Cardiac fibroblast (primary cell): ENCODE measurements at regions not wholly inside any gene's neighbourhood (a gene's known extent, or its start where the extent isn't known, plus 50 kb on each side); places are given as distances from the start of the nearest gene placed in this dataset.

Experiments used
- DNase-seq, 2 donors: peaks; one replicate each; pipeline versions ENCODE4 v3.0.0 to v3.0.0-alpha.2; 2010; ENCODE audit warnings: low read depth in 2 of 2
- H3K4me3 ChIP-seq, 2 donors: replicated peaks in 1 of 2; 1 replicate in 1 of 2; 2 replicates in 1 of 2; pipeline ENCODE4 v1.5.1; 2011; ENCODE audit warnings: low read depth in 2 of 2, low read length in 2 of 2, mild to moderate bottlenecking in 2 of 2, moderate library complexity in 1 of 2
- TF ChIP-seq, protein P1 (sequence below): IDR thresholded peaks from one replicate; pipeline ENCODE4 v1.5.1; 2011; ENCODE audit warnings: low read depth, mild to moderate bottlenecking, low read length, inconsistent platforms

DNA sequence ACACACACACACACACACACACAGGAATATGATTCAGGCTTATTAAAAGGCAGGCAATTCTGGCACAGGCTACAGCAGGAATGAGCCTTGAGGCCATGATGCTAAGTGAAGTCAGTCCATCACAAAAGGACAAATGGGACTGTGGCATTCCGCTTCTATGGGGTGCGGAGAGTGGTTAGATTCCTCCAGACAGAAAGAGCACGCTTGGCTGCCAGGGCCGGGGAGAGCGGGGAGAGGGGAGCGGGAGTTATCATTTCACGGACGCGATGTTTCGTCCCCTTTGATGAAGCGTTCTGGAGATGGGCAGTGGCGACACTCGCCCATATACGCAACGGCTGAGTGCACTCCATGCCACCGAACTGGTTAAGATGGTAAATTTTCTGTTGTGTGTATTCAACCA is 58.5 kb upstream of the FAM174B start:
- H3K4me3 ChIP-seq: peak overlapping the region; percentile 54 to 58
- peak; percentile 38 to 39 for DNase-seq
- TF ChIP-seq, protein P1, sequence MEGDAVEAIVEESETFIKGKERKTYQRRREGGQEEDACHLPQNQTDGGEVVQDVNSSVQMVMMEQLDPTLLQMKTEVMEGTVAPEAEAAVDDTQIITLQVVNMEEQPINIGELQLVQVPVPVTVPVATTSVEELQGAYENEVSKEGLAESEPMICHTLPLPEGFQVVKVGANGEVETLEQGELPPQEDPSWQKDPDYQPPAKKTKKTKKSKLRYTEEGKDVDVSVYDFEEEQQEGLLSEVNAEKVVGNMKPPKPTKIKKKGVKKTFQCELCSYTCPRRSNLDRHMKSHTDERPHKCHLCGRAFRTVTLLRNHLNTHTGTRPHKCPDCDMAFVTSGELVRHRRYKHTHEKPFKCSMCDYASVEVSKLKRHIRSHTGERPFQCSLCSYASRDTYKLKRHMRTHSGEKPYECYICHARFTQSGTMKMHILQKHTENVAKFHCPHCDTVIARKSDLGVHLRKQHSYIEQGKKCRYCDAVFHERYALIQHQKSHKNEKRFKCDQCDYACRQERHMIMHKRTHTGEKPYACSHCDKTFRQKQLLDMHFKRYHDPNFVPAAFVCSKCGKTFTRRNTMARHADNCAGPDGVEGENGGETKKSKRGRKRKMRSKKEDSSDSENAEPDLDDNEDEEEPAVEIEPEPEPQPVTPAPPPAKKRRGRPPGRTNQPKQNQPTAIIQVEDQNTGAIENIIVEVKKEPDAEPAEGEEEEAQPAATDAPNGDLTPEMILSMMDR: no peak

DNA sequence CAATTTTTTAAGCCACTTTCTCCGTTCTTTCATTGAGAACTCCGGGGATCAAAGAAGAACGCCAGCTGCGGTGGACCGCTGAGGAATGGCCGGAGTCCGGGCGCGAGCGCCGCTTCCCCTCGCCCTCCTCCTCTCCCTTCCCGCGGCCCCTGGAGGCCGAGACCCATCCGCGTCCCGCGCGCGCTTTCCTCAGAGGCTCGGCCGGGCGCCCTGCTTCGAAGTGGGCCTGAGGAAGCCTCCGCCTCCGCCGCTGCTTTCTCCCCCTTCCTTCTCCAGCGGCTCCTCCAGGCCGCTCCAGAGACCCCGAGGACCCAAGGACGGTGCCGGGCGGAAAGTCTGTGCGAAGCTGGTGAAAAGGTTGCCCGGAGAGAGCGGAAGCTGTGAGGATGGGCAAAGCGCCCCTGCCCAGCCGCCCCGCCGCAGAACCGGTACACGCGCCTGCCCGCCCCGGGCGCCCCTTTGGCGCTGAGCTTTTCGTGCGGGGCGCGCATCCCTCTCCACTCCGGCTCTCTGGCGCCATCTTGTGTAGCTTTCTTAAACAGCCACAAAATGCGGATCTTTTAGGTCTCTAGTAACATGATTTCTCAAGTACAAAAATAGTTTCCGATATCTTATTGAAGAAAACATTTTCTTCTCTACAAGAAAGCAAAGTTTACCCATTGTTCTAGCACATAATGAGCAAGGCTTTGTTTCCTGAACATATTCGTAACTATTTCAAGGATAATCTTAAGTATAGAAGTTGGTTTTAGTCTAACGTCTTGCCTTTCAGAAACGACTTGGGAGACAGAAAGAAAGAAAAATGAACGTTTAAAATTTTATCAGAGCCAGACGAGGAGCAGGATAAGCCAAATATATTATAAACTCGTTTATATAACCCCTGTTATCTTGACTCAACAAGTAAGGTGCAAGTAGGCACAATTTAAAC is 59.2 kb upstream of the FAM174B start:
- H3K4me3 ChIP-seq: peak overlapping the region; percentile 54 to 58
- TF ChIP-seq, protein P1: peak; percentile 85
- DNase-seq: peak; percentile 76 to 81

DNA sequence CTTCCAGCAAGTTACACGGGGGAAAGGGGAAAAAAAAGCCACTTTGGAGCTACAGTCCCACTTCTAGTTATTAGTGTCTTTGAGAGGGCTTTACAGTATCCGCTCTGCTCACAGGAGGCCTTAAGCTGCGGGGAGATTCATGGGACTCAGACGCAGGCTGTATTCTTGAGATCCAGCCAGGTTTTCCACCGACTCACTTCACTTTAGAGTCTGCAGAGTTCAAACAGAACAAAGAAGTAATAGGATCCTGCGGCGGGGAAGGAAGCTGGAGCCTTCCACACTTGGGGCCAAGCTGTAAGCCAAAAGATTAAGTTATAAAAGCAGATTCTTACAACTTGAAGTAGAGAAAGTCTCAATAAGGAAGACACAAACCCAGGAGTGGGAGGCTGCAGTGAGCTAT is 60.2 kb upstream of the FAM174B start:
- TF ChIP-seq, protein P1: no peak
- peak; percentile 14 to 70 for DNase-seq
- H3K4me3 ChIP-seq: no peak overlapping the region

DNA sequence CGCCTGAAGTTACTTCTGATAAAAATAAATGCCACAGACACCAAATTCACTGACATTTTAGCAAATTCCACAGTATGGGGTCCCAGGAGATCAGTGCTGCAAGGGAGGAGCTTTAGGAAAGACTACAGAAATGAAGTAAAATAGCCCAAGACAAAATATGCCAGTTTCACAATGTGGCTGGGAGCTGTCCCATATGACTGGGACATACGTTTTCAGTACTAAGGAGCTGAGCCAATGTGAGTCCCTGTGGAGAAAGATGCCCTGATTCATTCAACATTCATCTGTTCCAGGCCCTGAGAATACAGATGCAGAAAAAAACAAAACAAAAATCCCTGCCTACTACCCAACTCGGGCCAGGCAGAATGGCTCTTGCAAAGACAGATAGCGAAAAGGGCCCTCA is 63.4 kb upstream of the FAM174B start:
- TF ChIP-seq, protein P1: no peak
- peak; percentile 34 to 58 for DNase-seq
- H3K4me3 ChIP-seq: no peak overlapping the region

DNA sequence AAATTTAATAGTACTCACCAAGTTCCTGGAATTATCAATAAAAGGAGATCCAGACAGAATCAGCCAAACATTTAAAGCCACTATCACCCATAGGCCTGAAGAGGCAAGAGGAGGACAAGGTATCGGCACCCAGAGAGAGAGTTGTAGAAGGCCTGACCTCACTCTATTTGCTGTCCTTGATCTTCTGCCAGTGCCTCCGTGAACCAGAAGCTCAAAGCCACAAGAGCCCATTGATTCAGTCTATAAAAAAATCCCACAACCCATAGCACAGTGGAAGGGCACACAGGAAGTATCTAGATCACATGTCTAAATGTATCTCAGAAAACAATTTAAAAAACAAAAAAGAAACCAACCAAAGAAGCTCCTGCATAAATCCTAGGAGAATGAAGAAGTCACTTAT is 68.6 kb upstream of the FAM174B start:
- TF ChIP-seq, protein P1: no peak
- no peak for DNase-seq
- no peak overlapping the region for H3K4me3 ChIP-seq

DNA sequence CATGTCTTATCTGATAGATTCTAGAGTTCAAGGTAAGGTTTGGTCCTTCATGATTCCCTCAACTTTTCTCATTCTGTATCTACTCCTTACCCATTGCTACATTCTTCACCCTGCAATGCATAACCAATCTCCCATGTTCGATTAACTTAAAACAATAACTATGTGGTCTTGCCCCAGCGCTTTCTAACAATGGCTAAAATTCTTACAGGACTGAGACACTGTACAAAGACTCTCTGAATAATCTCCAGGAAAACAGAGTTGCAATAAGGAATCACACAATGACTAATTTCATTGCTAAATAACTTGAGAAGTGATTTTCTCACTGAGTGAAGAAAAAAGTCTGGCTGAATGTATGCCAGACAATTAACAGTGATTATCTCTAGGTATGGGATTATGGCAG is 69.6 kb upstream of the FAM174B start:
- no peak overlapping the region for H3K4me3 ChIP-seq
- DNase-seq: peak in 1 of 2 donors; percentile 35
- TF ChIP-seq, protein P1: no peak
